ENCODE measurements at regions not wholly inside any gene's neighbourhood (a gene's known extent, or its start where the extent isn't known, plus 50 kb on each side); places are given as distances from the start of the nearest gene placed in this dataset.

- Mint-ChIP-seq H3K4me1 (no peaks in the 10 kb centered on the region), H3K36me3 (no peaks in the 10 kb centered on the region), H3K27ac (no peak overlapping the region), H3K4me3 (no peak overlapping the region), H3K9me3 (peaks cover 4% of the 10 kb centered on the region), H3K27me3 (no peaks in the 10 kb centered on the region)
- DNase-seq: no peak
Measured at GRCh38 chr7:70997261-70997660, 134.7 kb upstream of the GALNT17 start.

- no peaks in the 10 kb centered on the region for H3K4me1 Mint-ChIP-seq
- no peaks in the 10 kb centered on the region for H3K36me3 Mint-ChIP-seq
- no peak overlapping the region for H3K4me3 Mint-ChIP-seq
- H3K27me3 Mint-ChIP-seq: no peaks in the 10 kb centered on the region
- H3K27ac Mint-ChIP-seq: no peak overlapping the region
- peaks cover 4% of the 10 kb centered on the region for H3K9me3 Mint-ChIP-seq
- DNase-seq: no peak
Measured at GRCh38 chr7:71005109-71005508, 126.8 kb upstream of the GALNT17 start.

- Mint-ChIP-seq H3K36me3 (no peaks in the 10 kb centered on the region), H3K4me3 (no peak overlapping the region), H3K27ac (no peak overlapping the region), H3K9me3 (peaks cover 10% of the 10 kb centered on the region), H3K27me3 (no peaks in the 10 kb centered on the region), H3K4me1 (no peaks in the 10 kb centered on the region)
- no peak for DNase-seq
Measured at GRCh38 chr7:71009636-71010035, 122.3 kb upstream of the GALNT17 start.

DNA sequence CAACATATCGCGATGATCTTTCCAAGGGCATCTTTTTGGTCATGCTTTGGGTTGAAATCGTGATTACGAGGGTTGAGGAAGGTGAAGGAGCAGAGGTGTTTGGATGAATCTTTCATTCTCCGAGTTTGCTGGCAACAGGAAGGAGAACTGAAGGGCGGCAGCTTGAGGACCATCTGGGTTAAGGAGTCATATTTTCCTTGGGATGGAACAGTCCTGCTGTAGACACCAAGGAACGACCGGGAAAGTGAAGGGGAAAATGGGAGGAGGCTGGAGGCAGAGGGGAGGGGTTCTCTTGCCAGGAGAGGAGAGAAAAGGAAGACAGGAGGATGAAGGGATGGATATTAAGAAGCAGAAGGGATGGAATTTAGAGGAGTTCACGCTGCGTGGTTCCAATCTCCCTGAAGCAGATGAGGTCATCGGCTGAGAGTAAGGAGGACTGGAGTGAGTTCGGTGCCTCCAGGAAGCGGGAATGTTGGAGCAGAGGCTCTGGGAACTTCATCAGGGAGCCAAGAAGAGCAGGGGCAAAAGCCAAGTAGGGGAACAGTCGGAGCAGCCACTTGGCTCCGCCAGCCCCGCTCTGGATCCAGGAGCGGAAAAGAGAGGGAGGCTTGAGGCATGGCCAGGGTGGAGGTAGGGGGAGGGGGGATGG, 116.6 kb upstream of the GALNT17 start:
- Mint-ChIP-seq H3K4me3 (no peak overlapping the region), H3K27me3 (no peaks in the 10 kb centered on the region), H3K27ac (no peak overlapping the region), H3K9me3 (peaks cover 10% of the 10 kb centered on the region), H3K36me3 (no peaks in the 10 kb centered on the region), H3K4me1 (no peaks in the 10 kb centered on the region)
- DNase-seq: no peak

DNA sequence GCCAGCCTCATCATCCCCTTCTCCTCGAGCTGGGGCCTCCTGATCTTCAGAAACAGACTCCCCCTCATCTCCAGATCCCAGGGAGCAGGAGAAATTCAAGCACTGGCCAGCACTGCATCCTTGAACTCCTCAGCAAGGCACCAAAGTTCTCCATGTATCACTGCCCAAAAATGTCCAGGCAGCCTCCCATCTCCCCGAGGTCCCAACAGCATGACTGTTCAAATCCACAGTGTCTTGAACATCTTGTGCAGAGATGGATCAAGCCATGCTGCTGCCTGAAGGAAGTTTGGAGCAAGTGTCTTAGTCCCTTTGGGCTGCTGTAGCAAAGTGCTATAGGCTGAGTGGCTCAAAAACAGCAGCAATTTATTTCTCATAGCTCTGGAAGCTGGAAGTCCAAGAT, 115.5 kb upstream of the GALNT17 start:
- H3K9me3 Mint-ChIP-seq: peaks cover 8% of the 10 kb centered on the region
- no peaks in the 10 kb centered on the region for H3K36me3 Mint-ChIP-seq
- H3K4me3 Mint-ChIP-seq: no peak overlapping the region
- no peak overlapping the region for H3K27ac Mint-ChIP-seq
- no peak for DNase-seq
- no peaks in the 10 kb centered on the region for H3K4me1 Mint-ChIP-seq
- H3K27me3 Mint-ChIP-seq: no peaks in the 10 kb centered on the region

DNA sequence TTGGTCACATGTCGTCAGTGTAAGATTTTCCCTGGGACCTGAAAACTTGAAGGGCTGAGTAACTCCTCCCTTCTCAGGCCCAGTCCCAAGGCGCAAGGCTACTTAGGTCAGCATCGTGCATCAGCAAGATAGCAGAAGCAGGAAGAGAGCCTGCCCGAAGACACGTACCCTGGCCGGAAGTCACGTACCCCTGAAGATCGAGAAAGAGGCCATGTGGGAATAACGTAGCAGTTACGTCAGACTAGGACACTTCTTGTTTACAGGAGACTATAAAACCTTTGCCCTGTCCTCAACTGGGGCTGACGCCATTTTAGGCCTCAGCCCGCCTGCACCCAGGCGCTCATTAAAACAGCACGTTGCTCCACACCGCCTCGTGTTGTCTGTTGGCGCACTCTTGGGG, 114.3 kb upstream of the GALNT17 start:
- no peak for DNase-seq
- H3K27me3 Mint-ChIP-seq: no peaks in the 10 kb centered on the region
- H3K27ac Mint-ChIP-seq: no peak overlapping the region
- no peaks in the 10 kb centered on the region for H3K36me3 Mint-ChIP-seq
- H3K9me3 Mint-ChIP-seq: peaks cover 10% of the 10 kb centered on the region
- H3K4me1 Mint-ChIP-seq: no peaks in the 10 kb centered on the region
- H3K4me3 Mint-ChIP-seq: no peak overlapping the region

DNA sequence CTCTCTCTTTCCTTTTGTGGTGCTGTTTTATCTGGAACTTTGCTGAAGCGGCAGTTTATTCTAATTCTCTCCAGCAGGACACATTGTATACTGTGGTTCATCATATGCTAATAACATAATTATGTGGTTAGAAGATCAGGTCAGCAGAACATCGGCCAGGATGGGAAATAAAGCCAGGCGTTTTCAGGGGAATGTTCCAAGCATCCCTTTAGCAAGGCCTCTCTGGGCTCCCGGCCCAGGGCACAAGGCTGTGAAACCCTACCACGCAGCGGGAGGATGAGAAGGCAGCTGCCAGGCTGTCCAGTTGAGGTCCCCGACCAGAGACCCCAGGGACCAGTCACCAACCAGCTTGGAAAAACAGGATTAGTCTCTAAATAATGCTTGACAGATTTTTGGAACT, 112.2 kb upstream of the GALNT17 start:
- DNase-seq: no peak
- H3K9me3 Mint-ChIP-seq: peaks cover 5% of the 10 kb centered on the region
- no peaks in the 10 kb centered on the region for H3K4me1 Mint-ChIP-seq
- no peak overlapping the region for H3K4me3 Mint-ChIP-seq
- no peak overlapping the region for H3K27ac Mint-ChIP-seq
- no peaks in the 10 kb centered on the region for H3K36me3 Mint-ChIP-seq
- H3K27me3 Mint-ChIP-seq: no peaks in the 10 kb centered on the region

DNA sequence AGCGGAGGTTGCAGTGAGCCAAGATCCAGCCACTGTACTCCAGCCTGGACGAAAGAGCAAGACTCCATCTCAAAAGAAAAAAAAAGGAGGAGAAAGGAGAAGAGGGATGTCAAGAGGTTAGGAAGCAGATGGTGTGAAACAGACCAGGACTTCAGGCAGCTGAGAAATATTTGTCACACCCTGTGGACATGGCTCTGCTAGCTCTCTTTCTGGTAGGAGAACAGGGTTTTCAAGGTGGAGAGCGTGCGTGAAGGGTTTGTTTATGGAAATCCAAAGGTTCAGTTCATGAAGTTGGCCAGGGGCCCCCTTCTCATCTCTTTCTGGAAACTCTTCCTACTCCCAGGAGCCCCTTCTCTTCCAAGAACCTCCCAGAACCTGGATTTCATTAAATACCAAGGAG, 110.8 kb upstream of the GALNT17 start:
- no peak overlapping the region for H3K27ac Mint-ChIP-seq
- peaks cover 8% of the 10 kb centered on the region for H3K9me3 Mint-ChIP-seq
- no peak overlapping the region for H3K4me3 Mint-ChIP-seq
- no peak for DNase-seq
- no peaks in the 10 kb centered on the region for H3K36me3 Mint-ChIP-seq
- H3K27me3 Mint-ChIP-seq: no peaks in the 10 kb centered on the region
- no peaks in the 10 kb centered on the region for H3K4me1 Mint-ChIP-seq

DNA sequence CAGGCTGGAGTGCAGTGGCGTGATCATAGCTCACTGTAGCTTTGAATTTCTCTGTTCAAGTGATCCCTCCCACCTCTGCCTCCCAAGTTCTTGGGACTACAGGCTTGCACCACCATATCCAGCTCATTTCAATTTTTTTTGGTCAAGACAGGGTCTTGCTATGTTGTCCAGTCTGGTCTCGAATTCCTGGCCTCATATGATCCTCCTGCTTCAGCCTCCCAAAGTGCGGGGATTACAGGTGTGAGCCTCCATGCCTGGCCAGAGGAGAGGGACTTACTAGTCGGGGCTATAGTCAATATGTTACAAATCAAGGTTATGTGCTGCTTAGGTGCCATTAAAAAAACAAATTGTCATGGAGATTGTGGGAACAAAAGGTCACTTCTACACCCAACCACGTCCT, 105.3 kb upstream of the GALNT17 start:
- no peaks in the 10 kb centered on the region for H3K36me3 Mint-ChIP-seq
- H3K4me3 Mint-ChIP-seq: no peak overlapping the region
- no peaks in the 10 kb centered on the region for H3K4me1 Mint-ChIP-seq
- H3K27ac Mint-ChIP-seq: no peak overlapping the region
- H3K9me3 Mint-ChIP-seq: peaks cover 8% of the 10 kb centered on the region
- DNase-seq: no peak
- H3K27me3 Mint-ChIP-seq: no peaks in the 10 kb centered on the region

GRCh38 chr7:71034243-71034642, 97.7 kb upstream of the GALNT17 start:
- Mint-ChIP-seq H3K4me1 (no peaks in the 10 kb centered on the region), H3K27ac (no peak overlapping the region), H3K36me3 (no peaks in the 10 kb centered on the region), H3K4me3 (no peak overlapping the region), H3K9me3 (peaks cover 4% of the 10 kb centered on the region), H3K27me3 (no peaks in the 10 kb centered on the region)
- DNase-seq: no peak

- no peak for DNase-seq
- Mint-ChIP-seq H3K36me3 (no peaks in the 10 kb centered on the region), H3K27me3 (no peaks in the 10 kb centered on the region), H3K9me3 (peaks cover 6% of the 10 kb centered on the region), H3K27ac (no peak overlapping the region), H3K4me1 (no peaks in the 10 kb centered on the region), H3K4me3 (no peak overlapping the region)
Measured at GRCh38 chr7:71042591-71042990, 89.4 kb upstream of the GALNT17 start.

GRCh38 chr7:71050492-71050891, 81.5 kb upstream of the GALNT17 start:
- H3K4me1 Mint-ChIP-seq: no peaks in the 10 kb centered on the region
- no peak for DNase-seq
- H3K36me3 Mint-ChIP-seq: no peaks in the 10 kb centered on the region
- no peaks in the 10 kb centered on the region for H3K27me3 Mint-ChIP-seq
- no peak overlapping the region for H3K27ac Mint-ChIP-seq
- no peak overlapping the region for H3K4me3 Mint-ChIP-seq
- peaks cover 20% of the 10 kb centered on the region for H3K9me3 Mint-ChIP-seq

- no peaks in the 10 kb centered on the region for H3K4me1 Mint-ChIP-seq
- H3K27me3 Mint-ChIP-seq: no peaks in the 10 kb centered on the region
- peaks cover 11% of the 10 kb centered on the region for H3K9me3 Mint-ChIP-seq
- no peak overlapping the region for H3K4me3 Mint-ChIP-seq
- no peak for DNase-seq
- H3K36me3 Mint-ChIP-seq: no peaks in the 10 kb centered on the region
- H3K27ac Mint-ChIP-seq: no peak overlapping the region
Measured at GRCh38 chr7:71055504-71055903, 76.4 kb upstream of the GALNT17 start.

DNA sequence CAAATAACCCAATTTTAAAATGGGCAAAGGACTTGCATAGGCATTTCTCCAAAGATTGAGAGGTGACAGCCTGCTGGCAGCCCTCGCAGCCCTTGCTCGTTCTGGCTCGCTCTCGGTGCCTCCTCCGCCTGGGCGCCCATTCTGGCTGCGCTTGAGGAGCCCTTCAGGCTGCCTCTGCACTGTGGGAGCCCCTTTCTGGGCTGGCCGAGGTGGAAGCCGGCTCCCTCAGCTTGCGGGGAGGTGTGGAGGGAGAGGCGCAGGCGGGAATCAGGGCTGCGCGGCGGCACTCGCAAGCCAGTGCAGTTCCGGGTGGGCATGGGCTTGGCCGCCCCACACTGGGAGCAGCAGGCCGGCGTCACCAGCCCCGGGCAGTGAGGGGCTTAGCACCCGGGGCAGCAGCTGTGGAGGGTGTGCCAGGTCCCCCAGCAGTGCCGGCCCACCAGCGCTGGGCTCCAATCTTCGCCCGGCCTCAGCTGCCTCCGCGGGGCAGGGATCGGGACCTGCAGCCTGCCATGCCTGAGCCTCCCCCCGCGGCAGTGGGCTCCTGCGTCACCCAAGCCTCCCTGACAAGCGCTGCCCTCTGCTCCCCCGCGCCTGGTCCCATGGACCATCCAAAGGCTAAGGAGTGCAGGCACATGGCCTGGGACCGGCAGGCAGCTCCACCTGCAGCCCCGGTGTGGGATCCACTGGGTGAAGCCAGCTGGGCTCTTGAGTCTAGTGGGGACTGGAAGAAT, 54.0 kb upstream of the GALNT17 start:
- Mint-ChIP-seq H3K27me3 (no peaks in the 10 kb centered on the region), H3K9me3 (peaks cover 25% of the 10 kb centered on the region), H3K4me3 (no peak overlapping the region), H3K27ac (no peak overlapping the region), H3K4me1 (no peaks in the 10 kb centered on the region), H3K36me3 (no peaks in the 10 kb centered on the region)
- DNase-seq: no peak
